Small intestine (tissue), 7 donors: ENCODE measurements at regions not wholly inside any gene's neighbourhood (a gene's known extent, or its start where the extent isn't known, plus 50 kb on each side); places are given as distances from the start of the nearest gene placed in this dataset.

ENCODE experiments used
- DNase-seq, 2 donors: peaks; one replicate each; pipeline versions ENCODE4 v3.0.0 to v3.0.0-alpha.2; 2013
- FAIRE-seq: peaks from 2 replicates; lab custom pipeline; 2012; peaks lifted over from hg19 to GRCh38; lab: Jason Lieb, UNC
- H3K27ac ChIP-seq, 3 donors: one replicate each; pipeline ENCODE4 v1.5.1; 2013; ENCODE audit warnings: low read length in 2 of 3, mild to moderate bottlenecking in 2 of 3, control low read depth in 1 of 3, inconsistent platforms in 1 of 3, low read depth in 1 of 3, moderate library complexity in 1 of 3
- H3K27me3 ChIP-seq, 3 donors: one replicate each; pipeline ENCODE4 v1.6.1; 2013; ENCODE audit warnings: low read length in 3 of 3, inconsistent platforms in 1 of 3; ENCODE audit not compliant: control insufficient read depth in 3 of 3, insufficient read depth in 3 of 3
- H3K36me3 ChIP-seq, 3 donors: one replicate each; pipeline ENCODE4 v1.6.1; 2013; ENCODE audit warnings: low read length in 3 of 3, inconsistent platforms in 1 of 3, low read depth in 1 of 3, mild to moderate bottlenecking in 1 of 3, moderate library complexity in 1 of 3; ENCODE audit not compliant: control insufficient read depth in 3 of 3, insufficient read depth in 2 of 3
- H3K4me1 ChIP-seq, 3 donors: one replicate each; pipeline ENCODE4 v1.6.1; 2013; ENCODE audit warnings: low read length in 2 of 3, inconsistent platforms in 1 of 3, low read depth in 1 of 3, mild to moderate bottlenecking in 1 of 3, moderate library complexity in 1 of 3; ENCODE audit not compliant: control insufficient read depth in 3 of 3, insufficient read depth in 2 of 3
- H3K4me3 ChIP-seq, 3 donors: one replicate each; pipeline ENCODE4 v1.5.1; 2013; ENCODE audit warnings: low read length in 3 of 3, control low read depth in 1 of 3, inconsistent platforms in 1 of 3, low read depth in 1 of 3, mild to moderate bottlenecking in 1 of 3, moderate library complexity in 1 of 3
- H3K9me3 ChIP-seq, 2 donors: one replicate each; pipeline ENCODE4 v1.6.1; 2013; ENCODE audit warnings: low read depth in 1 of 2, low read length in 1 of 2; ENCODE audit not compliant: control insufficient read depth in 2 of 2, insufficient read depth in 1 of 2
- WGBS, 3 donors: extraction: QIAGEN DNeasy Blood & Tissue Kit; methylation state at CpG; one replicate each; pipeline ENCODE4 v1.1.7; 2013; 5-methylcytosine and 5-hydroxymethylcytosine counted together
- donor health status: healthy with polysubstance abuse.
- donor health status: control.
- donor health status: control.
- donor health status: Bipolar disorder and iron deficiency.
- donor health status: healthy.

- WGBS, 3 donors: 83 to 89% (median 88%) methylated on average over 11 of the region's 11 CpGs
- Histone ChIP-seq H3K9me3 (no peaks in the 10 kb centered on the region), H3K4me1 (no peaks in the 10 kb centered on the region), H3K36me3 (no peaks in the 10 kb centered on the region), H3K27ac (no peak overlapping the region), H3K4me3 (no peak overlapping the region), H3K27me3 (no peaks in the 10 kb centered on the region)
- DNase-seq (no peak), FAIRE-seq (no peak)
These were observed 75.4 kb upstream of the CCND2 start for GRCh38 chr12:4197922-4198763.

- WGBS, 3 donors: 93 to 94% (median 93%) methylated on average over 8 of the region's 8 CpGs
- Histone ChIP-seq H3K27ac (no peak overlapping the region), H3K27me3 (no peaks in the 10 kb centered on the region), H3K4me1 (no peaks in the 10 kb centered on the region), H3K36me3 (no peaks in the 10 kb centered on the region), H3K9me3 (no peaks in the 10 kb centered on the region), H3K4me3 (no peak overlapping the region)
- DNase-seq (no peak), FAIRE-seq (no peak)
These were observed 76.6 kb upstream of the CCND2 start for GRCh38 chr12:4196805-4197420.

- H3K27ac ChIP-seq: no peak overlapping the region
- WGBS, 3 donors: 88 to 94% (median 94%) methylated on average over 10 of the region's 10 CpGs
- H3K36me3 ChIP-seq: no peaks in the 10 kb centered on the region
- DNase-seq (no peak), FAIRE-seq (no peak)
- H3K4me3 ChIP-seq: no peak overlapping the region
- no peaks in the 10 kb centered on the region for H3K9me3 ChIP-seq
- no peaks in the 10 kb centered on the region for H3K27me3 ChIP-seq
- H3K4me1 ChIP-seq: no peaks in the 10 kb centered on the region
These were observed 78.9 kb upstream of the CCND2 start for GRCh38 chr12:4194668-4195067.

- Histone ChIP-seq H3K36me3 (no peaks in the 10 kb centered on the region), H3K4me1 (no peaks in the 10 kb centered on the region), H3K4me3 (no peak overlapping the region), H3K27me3 (no peaks in the 10 kb centered on the region), H3K27ac (no peak overlapping the region), H3K9me3 (no peaks in the 10 kb centered on the region)
- WGBS, 3 donors: 41 to 58% (median 46%) methylated on average over 8 of the region's 8 CpGs
- FAIRE-seq: no peak
- no peak for DNase-seq
These were observed 79.7 kb upstream of the CCND2 start for GRCh38 chr12:4193821-4194220.

- H3K27me3 ChIP-seq: no peaks in the 10 kb centered on the region
- 91 to 96% (median 92%) methylated on average over 2 of the region's 2 CpGs for WGBS, 3 donors
- no peaks in the 10 kb centered on the region for H3K36me3 ChIP-seq
- DNase-seq: no peak
- H3K4me1 ChIP-seq: no peaks in the 10 kb centered on the region
- H3K9me3 ChIP-seq: no peaks in the 10 kb centered on the region
- FAIRE-seq: no peak
- no peak overlapping the region for H3K4me3 ChIP-seq
- H3K27ac ChIP-seq: no peak overlapping the region
These were observed 81.9 kb upstream of the CCND2 start for GRCh38 chr12:4191642-4192041.

- H3K27ac ChIP-seq: no peak overlapping the region
- no peak for FAIRE-seq
- WGBS, 3 donors: 42 to 63% (median 56%) methylated on average over 3 of the region's 3 CpGs
These were observed 82.4 kb upstream of the CCND2 start for GRCh38 chr12:4191149-4191548.

GRCh38 chr12:4190366-4191063 is 83.0 kb upstream of the CCND2 start:
- no peak for FAIRE-seq

More at GRCh38 chr12:4191149-4191548, 82.4 kb upstream of the CCND2 start:
- H3K27me3 ChIP-seq: no peaks in the 10 kb centered on the region
- no peaks in the 10 kb centered on the region for H3K4me1 ChIP-seq
- H3K9me3 ChIP-seq: no peaks in the 10 kb centered on the region
- H3K4me3 ChIP-seq: no peak overlapping the region
- H3K36me3 ChIP-seq: no peaks in the 10 kb centered on the region
- no peak for DNase-seq

GRCh38 chr12:4189721-4190120 is 83.8 kb upstream of the CCND2 start:
- H3K36me3 ChIP-seq: no peaks in the 10 kb centered on the region
- no peaks in the 10 kb centered on the region for H3K27me3 ChIP-seq
- no peak overlapping the region for H3K27ac ChIP-seq
- H3K4me3 ChIP-seq: no peak overlapping the region
- FAIRE-seq: no peak
- WGBS, 3 donors: 89 to 95% (median 91%) methylated on average over 12 of the region's 12 CpGs
- no peak for DNase-seq
- no peaks in the 10 kb centered on the region for H3K4me1 ChIP-seq
- H3K9me3 ChIP-seq: no peaks in the 10 kb centered on the region

More at GRCh38 chr12:4190366-4191063, 83.0 kb upstream of the CCND2 start:
- H3K27me3 ChIP-seq: no peaks in the 10 kb centered on the region
- WGBS, 3 donors: 84 to 90% (median 84%) methylated on average over 5 of the region's 5 CpGs
- H3K4me3 ChIP-seq: no peak overlapping the region
- H3K9me3 ChIP-seq: no peaks in the 10 kb centered on the region
- no peaks in the 10 kb centered on the region for H3K36me3 ChIP-seq
- H3K27ac ChIP-seq: no peak overlapping the region
- no peak for DNase-seq
- no peaks in the 10 kb centered on the region for H3K4me1 ChIP-seq
